T-helper 17 cell (primary cell): ENCODE measurements at regions not wholly inside any gene's neighbourhood (a gene's known extent, or its start where the extent isn't known, plus 50 kb on each side); places are given as distances from the start of the nearest gene placed in this dataset.

ENCODE experiments used
- ATAC-seq: fragments of 150-1000 bp; cut with Tn5 transposase; 2 replicates; pipeline ENCODE4 v1.10.0; 2021; ENCODE audit warnings: mild to moderate bottlenecking, moderate library complexity
- DNase-seq, 3 donors: peaks; one replicate each; pipeline versions ENCODE4 v3.0.0 to v3.0.0-alpha.2; 2020 to 2021
- H3K9me3 ChIP-seq: one replicate; pipeline ENCODE4 v1.7.0; 2013; ENCODE audit warnings: low read length, mild to moderate bottlenecking; ENCODE audit not compliant: control insufficient read depth, poor library complexity, severe bottlenecking
- H3K27ac Mint-ChIP-seq: one replicate; pipeline ENCODE4 v1.8.0; 2022; ENCODE audit warnings: mild to moderate bottlenecking, moderate library complexity, mixed read lengths
- H3K27me3 Mint-ChIP-seq: one replicate; pipeline ENCODE4 v1.8.0; 2022; ENCODE audit warnings: mixed read lengths
- H3K36me3 Mint-ChIP-seq: one replicate; pipeline ENCODE4 v1.8.0; 2022; ENCODE audit warnings: low read depth, mixed read lengths
- H3K4me1 Mint-ChIP-seq: one replicate; pipeline ENCODE4 v1.8.0; 2022; ENCODE audit warnings: mild to moderate bottlenecking, mixed read lengths
- H3K4me3 Mint-ChIP-seq: one replicate; pipeline ENCODE4 v1.8.0; 2022; ENCODE audit warnings: mild to moderate bottlenecking, moderate library complexity, mixed read lengths

GRCh38 chr12:115571446-115571845, 706.0 kb downstream of the MED13L start:
- Mint-ChIP-seq H3K27ac (no peak overlapping the region), H3K36me3 (no peaks in the 10 kb centered on the region), H3K27me3 (no peaks in the 10 kb centered on the region), H3K4me1 (no peaks in the 10 kb centered on the region), H3K4me3 (no peak overlapping the region)
- ATAC-seq: no peak
- no peaks in the 10 kb centered on the region for H3K9me3 ChIP-seq
- no peak for DNase-seq

- H3K9me3 ChIP-seq: no peaks in the 10 kb centered on the region
- no peak overlapping the region for H3K4me3 Mint-ChIP-seq
- H3K27ac Mint-ChIP-seq: no peak overlapping the region
- H3K27me3 Mint-ChIP-seq: no peaks in the 10 kb centered on the region
- no peaks in the 10 kb centered on the region for H3K4me1 Mint-ChIP-seq
- DNase-seq: no peak
- no peaks in the 10 kb centered on the region for H3K36me3 Mint-ChIP-seq
- no peak for ATAC-seq
Measured at GRCh38 chr12:115571027-115571426, 706.5 kb downstream of the MED13L start.

- no peaks in the 10 kb centered on the region for H3K27me3 Mint-ChIP-seq
- no peak overlapping the region for H3K27ac Mint-ChIP-seq
Measured at GRCh38 chr12:115570069-115570777, 707.3 kb downstream of the MED13L start.

GRCh38 chr12:115569345-115570068, 708.0 kb downstream of the MED13L start:
- H3K4me1 Mint-ChIP-seq: no peaks in the 10 kb centered on the region

More at GRCh38 chr12:115570069-115570777, 707.3 kb downstream of the MED13L start:
- no peaks in the 10 kb centered on the region for H3K36me3 Mint-ChIP-seq
- no peak overlapping the region for H3K4me3 Mint-ChIP-seq
- H3K4me1 Mint-ChIP-seq: no peaks in the 10 kb centered on the region
- ATAC-seq: no peak
- no peak for DNase-seq
- H3K9me3 ChIP-seq: no peaks in the 10 kb centered on the region

GRCh38 chr12:115558281-115558680, 719.2 kb downstream of the MED13L start:
- Mint-ChIP-seq H3K4me1 (no peaks in the 10 kb centered on the region), H3K4me3 (no peak overlapping the region), H3K36me3 (no peaks in the 10 kb centered on the region), H3K27me3 (no peaks in the 10 kb centered on the region), H3K27ac (no peak overlapping the region)
- no peaks in the 10 kb centered on the region for H3K9me3 ChIP-seq
- ATAC-seq: no peak
- no peak for DNase-seq

More at GRCh38 chr12:115569345-115570068, 708.0 kb downstream of the MED13L start:
- H3K36me3 Mint-ChIP-seq: no peaks in the 10 kb centered on the region
- H3K27ac Mint-ChIP-seq: no peak overlapping the region
- DNase-seq: no peak
- no peaks in the 10 kb centered on the region for H3K27me3 Mint-ChIP-seq
- H3K4me3 Mint-ChIP-seq: no peak overlapping the region
- no peaks in the 10 kb centered on the region for H3K9me3 ChIP-seq
- no peak for ATAC-seq

- no peak overlapping the region for H3K27ac Mint-ChIP-seq
- DNase-seq: no peak
- no peaks in the 10 kb centered on the region for H3K36me3 Mint-ChIP-seq
- no peaks in the 10 kb centered on the region for H3K27me3 Mint-ChIP-seq
- H3K9me3 ChIP-seq: no peaks in the 10 kb centered on the region
- H3K4me3 Mint-ChIP-seq: no peak overlapping the region
- ATAC-seq: no peak
- no peaks in the 10 kb centered on the region for H3K4me1 Mint-ChIP-seq
Measured at GRCh38 chr12:115553622-115554021, 723.9 kb downstream of the MED13L start.

GRCh38 chr12:115543269-115543668, 734.2 kb downstream of the MED13L start:
- no peaks in the 10 kb centered on the region for H3K4me1 Mint-ChIP-seq
- no peak overlapping the region for H3K27ac Mint-ChIP-seq
- H3K9me3 ChIP-seq: no peaks in the 10 kb centered on the region
- ATAC-seq: no peak
- H3K27me3 Mint-ChIP-seq: no peaks in the 10 kb centered on the region
- no peak overlapping the region for H3K4me3 Mint-ChIP-seq
- no peaks in the 10 kb centered on the region for H3K36me3 Mint-ChIP-seq
- DNase-seq: no peak

- ATAC-seq: no peak
- H3K9me3 ChIP-seq: no peaks in the 10 kb centered on the region
- H3K4me1 Mint-ChIP-seq: no peaks in the 10 kb centered on the region
- H3K4me3 Mint-ChIP-seq: no peak overlapping the region
- H3K36me3 Mint-ChIP-seq: no peaks in the 10 kb centered on the region
- no peaks in the 10 kb centered on the region for H3K27me3 Mint-ChIP-seq
- DNase-seq: no peak
- no peak overlapping the region for H3K27ac Mint-ChIP-seq
Measured at GRCh38 chr12:115542656-115543055, 734.8 kb downstream of the MED13L start.

GRCh38 chr12:115541891-115542421, 735.5 kb downstream of the MED13L start:
- ATAC-seq (no peak), DNase-seq (no peak)
- Mint-ChIP-seq H3K4me1 (no peaks in the 10 kb centered on the region), H3K36me3 (no peaks in the 10 kb centered on the region), H3K27me3 (no peaks in the 10 kb centered on the region), H3K4me3 (no peak overlapping the region), H3K27ac (no peak overlapping the region)
- H3K9me3 ChIP-seq: no peaks in the 10 kb centered on the region

- Mint-ChIP-seq H3K27me3 (no peaks in the 10 kb centered on the region), H3K4me3 (no peak overlapping the region), H3K27ac (no peak overlapping the region), H3K4me1 (no peaks in the 10 kb centered on the region), H3K36me3 (no peaks in the 10 kb centered on the region)
- no peak for DNase-seq
- no peak for ATAC-seq
- H3K9me3 ChIP-seq: no peaks in the 10 kb centered on the region
Measured at GRCh38 chr12:115528466-115528865, 749.0 kb downstream of the MED13L start.

- H3K27me3 Mint-ChIP-seq: no peaks in the 10 kb centered on the region
- H3K9me3 ChIP-seq: no peaks in the 10 kb centered on the region
- H3K4me1 Mint-ChIP-seq: no peaks in the 10 kb centered on the region
- no peak for ATAC-seq
- H3K27ac Mint-ChIP-seq: no peak overlapping the region
- no peak for DNase-seq
- H3K4me3 Mint-ChIP-seq: no peak overlapping the region
- H3K36me3 Mint-ChIP-seq: no peaks in the 10 kb centered on the region
Measured at GRCh38 chr12:115521771-115522409, 755.6 kb downstream of the MED13L start.

GRCh38 chr12:115519887-115520286, 757.6 kb downstream of the MED13L start:
- no peak overlapping the region for H3K27ac Mint-ChIP-seq
- H3K27me3 Mint-ChIP-seq: no peaks in the 10 kb centered on the region
- H3K4me1 Mint-ChIP-seq: no peaks in the 10 kb centered on the region
- H3K36me3 Mint-ChIP-seq: no peaks in the 10 kb centered on the region
- no peak for DNase-seq
- no peak for ATAC-seq
- no peak overlapping the region for H3K4me3 Mint-ChIP-seq
- no peaks in the 10 kb centered on the region for H3K9me3 ChIP-seq

- Mint-ChIP-seq H3K4me1 (no peaks in the 10 kb centered on the region), H3K36me3 (no peaks in the 10 kb centered on the region), H3K4me3 (no peak overlapping the region), H3K27ac (no peak overlapping the region), H3K27me3 (no peaks in the 10 kb centered on the region)
- no peak for DNase-seq
- no peak for ATAC-seq
- no peaks in the 10 kb centered on the region for H3K9me3 ChIP-seq
Measured at GRCh38 chr12:115519359-115519758, 758.1 kb downstream of the MED13L start.
